Gastroesophageal sphincter (tissue), 4 donors: ENCODE measurements at regions not wholly inside any gene's neighbourhood (a gene's known extent, or its start where the extent isn't known, plus 50 kb on each side); places are given as distances from the start of the nearest gene placed in this dataset.

Source experiments
- ATAC-seq: fragments of 150-250 bp; one replicate; pipeline ENCODE4 v1.9.1; 2016; ENCODE audit warnings: mild to moderate bottlenecking, moderate library complexity
- H3K27ac ChIP-seq, 4 donors: fragments of 200-600 bp; sonication (generic) in 3 of 4; 1 replicate in 3 of 4; 2 replicates in 1 of 4; pipeline ENCODE4 v1.5.1; 2016 to 2019
- H3K27me3 ChIP-seq: fragments of 200-600 bp; sonication (generic); one replicate; pipeline ENCODE4 v1.5.1; 2019
- H3K36me3 ChIP-seq, 2 donors: fragments of 200-600 bp; sonication (generic); one replicate each; pipeline ENCODE4 v1.5.1; 2019; ENCODE audit warnings: control low read depth in 1 of 2
- H3K4me1 ChIP-seq, 3 donors: fragments of 200-600 bp; sonication (generic); 1 replicate in 2 of 3; 2 replicates in 1 of 3; pipeline ENCODE4 v1.5.1; 2016 to 2019; ENCODE audit warnings: control low read depth in 2 of 3
- H3K4me3 ChIP-seq, 2 donors: fragments of 200-600 bp; sonication (generic); one replicate each; pipeline ENCODE4 v1.5.1; 2019; ENCODE audit warnings: mild to moderate bottlenecking in 1 of 2, moderate library complexity in 1 of 2
- H3K9me3 ChIP-seq, 3 donors: fragments of 200-600 bp; sonication (generic); one replicate each; pipeline ENCODE4 v1.5.1; 2017 to 2019; ENCODE audit warnings: control low read depth in 2 of 3
- CTCF ChIP-seq, 4 experiments: fragments of 200-600 bp in 2 of 4; fragments of 450-650 bp in 2 of 4; sonication (generic) in 1 of 4; IDR thresholded peaks; one replicate each; pipeline ENCODE4 v1.5.1; 2017 to 2019; ENCODE audit warnings: antibody characterized with exemption in 4 of 4, mild to moderate bottlenecking in 2 of 4, moderate library complexity in 2 of 4
- EP300 ChIP-seq: sonication (generic); formaldehyde crosslinking; IDR thresholded peaks from one replicate; pipeline ENCODE4 v1.6.1; 2017; ENCODE audit warnings: antibody characterized with exemption, mild to moderate bottlenecking
- POLR2A ChIP-seq, 2 donors: fragments of 450-650 bp; IDR thresholded peaks; one replicate each; pipeline ENCODE4 v1.6.1; 2017; ENCODE audit warnings: antibody characterized with exemption in 2 of 2, mild to moderate bottlenecking in 2 of 2, moderate library complexity in 1 of 2
- POLR2AphosphoS5 ChIP-seq: sonication (generic); formaldehyde crosslinking; IDR thresholded peaks from one replicate; pipeline ENCODE4 v1.6.1; 2017; ENCODE audit warnings: antibody characterized with exemption
- WGBS, 2 donors: methylation state at CpG; one replicate each; pipeline ENCODE4 v1.1.5; 2018; ENCODE audit warnings: low coverage in 1 of 2; 5-methylcytosine and 5-hydroxymethylcytosine counted together

- H3K36me3 ChIP-seq: no peaks in the 10 kb centered on the region
- H3K27ac ChIP-seq: no peak overlapping the region
- WGBS, 2 donors: 59 to 72% methylated on average over 4 to 7 of the region's 17 CpGs
- ATAC-seq: no peak
- H3K4me3 ChIP-seq: no peak overlapping the region
- peaks cover 0 to 3% (median 0%) of the 10 kb centered on the region in 3 donors for H3K9me3 ChIP-seq
- no peaks in the 10 kb centered on the region for H3K4me1 ChIP-seq
- H3K27me3 ChIP-seq: no peaks in the 10 kb centered on the region
- TF ChIP-seq CTCF (IDR thresholded peaks at IDR 0.05) (no peak), POLR2AphosphoS5 (no peak), EP300 (no peak), POLR2A (IDR thresholded peaks at IDR 0.05) (no peak)
Measured at GRCh38 chr10:125355657-125356056, 195.3 kb upstream of the CTBP2 start.

DNA sequence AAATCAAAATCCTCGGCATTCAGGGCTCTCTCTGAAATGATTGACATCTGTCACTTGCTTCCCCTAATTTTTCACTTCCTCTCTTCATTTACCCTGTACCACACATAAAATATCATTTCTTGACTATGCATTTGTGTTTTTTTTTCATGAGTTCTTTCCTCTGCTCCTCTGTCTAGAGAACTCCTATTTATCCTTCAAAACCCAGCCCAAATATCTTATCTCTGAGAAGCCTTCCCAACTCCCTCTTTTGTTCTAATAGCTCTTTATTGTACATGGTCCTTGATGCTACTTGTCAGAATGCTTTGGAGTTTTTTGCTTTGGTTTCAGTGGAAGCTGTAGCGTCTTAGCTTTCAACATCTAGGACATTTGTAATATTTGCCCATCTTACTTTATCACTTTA, 190.2 kb upstream of the CTBP2 start:
- no peak for TF ChIP-seq POLR2AphosphoS5
- no peak for TF ChIP-seq EP300
- TF ChIP-seq POLR2A (IDR thresholded peaks at IDR 0.05): no peak
- no peak for TF ChIP-seq CTCF (IDR thresholded peaks at IDR 0.05)
- no peak for ATAC-seq
- Histone ChIP-seq H3K27me3 (no peaks in the 10 kb centered on the region), H3K36me3 (no peaks in the 10 kb centered on the region), H3K4me3 (no peak overlapping the region), H3K4me1 (no peaks in the 10 kb centered on the region), H3K9me3 (no peaks in the 10 kb centered on the region), H3K27ac (no peak overlapping the region)
- WGBS, 2 donors: 93 to 96% methylated on average over 2 of the region's 2 CpGs

GRCh38 chr10:125348536-125348935, 188.2 kb upstream of the CTBP2 start:
- WGBS, 2 donors: 68 to 75% methylated on average over 2 of the region's 2 CpGs
- H3K36me3 ChIP-seq: no peaks in the 10 kb centered on the region
- ATAC-seq: no peak
- no peaks in the 10 kb centered on the region for H3K4me1 ChIP-seq
- no peak overlapping the region for H3K27ac ChIP-seq
- no peaks in the 10 kb centered on the region for H3K27me3 ChIP-seq
- no peak overlapping the region for H3K4me3 ChIP-seq
- no peaks in the 10 kb centered on the region for H3K9me3 ChIP-seq
- TF ChIP-seq CTCF (IDR thresholded peaks at IDR 0.05): no peak
- TF ChIP-seq EP300: no peak

- Histone ChIP-seq H3K27me3 (no peaks in the 10 kb centered on the region), H3K9me3 (no peaks in the 10 kb centered on the region), H3K36me3 (no peaks in the 10 kb centered on the region), H3K4me1 (no peaks in the 10 kb centered on the region), H3K4me3 (no peak overlapping the region), H3K27ac (no peak overlapping the region)
- ATAC-seq: no peak
- WGBS, 2 donors: 66 to 83% methylated on average over 8 to 13 of the region's 19 CpGs
- TF ChIP-seq CTCF (IDR thresholded peaks at IDR 0.05): no peak
- no peak for TF ChIP-seq POLR2A (IDR thresholded peaks at IDR 0.05)
- TF ChIP-seq EP300: no peak
- TF ChIP-seq POLR2AphosphoS5: no peak
Measured at GRCh38 chr10:125344573-125345171, 184.3 kb upstream of the CTBP2 start.

GRCh38 chr10:125343983-125344382, 183.6 kb upstream of the CTBP2 start:
- H3K27ac ChIP-seq: no peak overlapping the region
- no peaks in the 10 kb centered on the region for H3K27me3 ChIP-seq
- no peak overlapping the region for H3K4me3 ChIP-seq
- WGBS, 2 donors: 65 to 87% methylated on average over 3 of the region's 3 CpGs
- TF ChIP-seq POLR2AphosphoS5 (no peak), EP300 (no peak), POLR2A (IDR thresholded peaks at IDR 0.05) (no peak), CTCF (IDR thresholded peaks at IDR 0.05) (no peak)
- no peaks in the 10 kb centered on the region for H3K9me3 ChIP-seq
- no peaks in the 10 kb centered on the region for H3K36me3 ChIP-seq
- no peak for ATAC-seq
- H3K4me1 ChIP-seq: no peaks in the 10 kb centered on the region
